Left lung (tissue), 4 donors: ENCODE measurements at regions not wholly inside any gene's neighbourhood (a gene's known extent, or its start where the extent isn't known, plus 50 kb on each side); places are given as distances from the start of the nearest gene placed in this dataset.

Experiments
- ATAC-seq: fragments of 200-7000 bp; cut with Tn5 transposase; one replicate; pipeline ENCODE4 v1.9.1; 2020; ENCODE audit warnings: moderate library complexity
- DNase-seq, 4 donors: peaks; one replicate each; pipeline ENCODE4 v3.0.0-alpha.2; 2013 to 2020
- H3K27ac ChIP-seq, 2 donors: fragments of 200-600 bp; sonication (generic) in 1 of 2; one replicate each; pipeline versions ENCODE4 v1.5.0 to v1.8.0; 2020 to 2021
- H3K27me3 ChIP-seq, 2 donors: fragments of 200-600 bp; sonication (generic) in 1 of 2; one replicate each; pipeline versions ENCODE4 v1.5.0 to v1.8.0; 2020 to 2021
- H3K36me3 ChIP-seq, 2 donors: fragments of 200-600 bp; sonication (generic) in 1 of 2; one replicate each; pipeline versions ENCODE4 v1.5.0 to v1.8.0; 2020 to 2021
- H3K4me1 ChIP-seq, 2 donors: fragments of 200-600 bp; one replicate each; pipeline ENCODE4 v1.8.0; 2021
- H3K4me3 ChIP-seq, 2 donors: fragments of 200-600 bp; sonication (generic) in 1 of 2; one replicate each; pipeline versions ENCODE4 v1.5.0 to v1.8.0; 2020 to 2021; ENCODE audit warnings: mild to moderate bottlenecking in 1 of 2
- H3K9me3 ChIP-seq, 2 donors: fragments of 200-600 bp; sonication (generic) in 1 of 2; one replicate each; pipeline versions ENCODE4 v1.5.0 to v1.8.0; 2020 to 2021
- CTCF ChIP-seq, 2 donors: fragments of 200-600 bp; sonication (generic) in 1 of 2; IDR thresholded peaks; one replicate each; pipeline versions ENCODE4 v1.5.0 to v1.8.0; 2021; ENCODE audit warnings: antibody characterized with exemption in 2 of 2
- intact Hi-C, 2 donors: fragments of 100-400 bp; cut with DNase I; formaldehyde crosslinking; loops; one replicate each; pipeline versions ENCODE4 v1.11.2 to v1.14.2; 2022
- donor health status: DM: no; HTN: yes; CAD: no.
- donor health status: DM: no; HTN: no; CAD: no.

GRCh38 chr6:117167520-117168271 lies 97.7 kb upstream of the VGLL2 start:
- Histone ChIP-seq H3K27ac (no peak overlapping the region), H3K4me3 (no peak overlapping the region), H3K36me3 (no peaks in the 10 kb centered on the region), H3K4me1 (no peaks in the 10 kb centered on the region), H3K27me3 (no peaks in the 10 kb centered on the region), H3K9me3 (peaks cover 0 to 6% of the 10 kb centered on the region in 2 donors)
- peak in 1 of 4 donors; percentile 2 for DNase-seq
- ATAC-seq = peak; percentile 57
- intact Hi-C loops = no loop called here
- no peak for TF ChIP-seq CTCF (IDR thresholded peaks at IDR 0.05)

GRCh38 chr6:117168296-117169063 lies 96.9 kb upstream of the VGLL2 start:
- H3K36me3 ChIP-seq = no peaks in the 10 kb centered on the region
- H3K27ac ChIP-seq = no peak overlapping the region
- ATAC-seq (no peak), DNase-seq (no peak)
- TF ChIP-seq CTCF (IDR thresholded peaks at IDR 0.05) = no peak
- no peak overlapping the region for H3K4me3 ChIP-seq
- intact Hi-C loops = no loop called here
- no peaks in the 10 kb centered on the region for H3K27me3 ChIP-seq
- no peaks in the 10 kb centered on the region for H3K4me1 ChIP-seq
- H3K9me3 ChIP-seq = peaks cover 0 to 7% of the 10 kb centered on the region in 2 donors

GRCh38 chr6:117169064-117169665 lies 96.2 kb upstream of the VGLL2 start:
- Histone ChIP-seq H3K27me3 (no peaks in the 10 kb centered on the region), H3K4me3 (no peak overlapping the region), H3K36me3 (no peaks in the 10 kb centered on the region), H3K4me1 (no peaks in the 10 kb centered on the region), H3K27ac (no peak overlapping the region), H3K9me3 (peaks cover 0 to 8% of the 10 kb centered on the region in 2 donors)
- DNase-seq (no peak), ATAC-seq (no peak)
- intact Hi-C loops = no loop called here
- no peak for TF ChIP-seq CTCF (IDR thresholded peaks at IDR 0.05)

GRCh38 chr6:117169781-117170281 lies 95.5 kb upstream of the VGLL2 start:
- no peak for TF ChIP-seq CTCF (IDR thresholded peaks at IDR 0.05)
- Histone ChIP-seq H3K27ac (no peak overlapping the region), H3K4me3 (no peak overlapping the region), H3K27me3 (no peaks in the 10 kb centered on the region), H3K36me3 (no peaks in the 10 kb centered on the region), H3K9me3 (peaks cover 0 to 11% of the 10 kb centered on the region in 2 donors), H3K4me1 (no peaks in the 10 kb centered on the region)
- intact Hi-C loops = no loop called here
- ATAC-seq = no peak
- no peak for DNase-seq
